AG09309 (cell line): ENCODE measurements at regions not wholly inside any gene's neighbourhood (a gene's known extent, or its start where the extent isn't known, plus 50 kb on each side); places are given as distances from the start of the nearest gene placed in this dataset.

ENCODE experiments used
- DNase-seq: peaks from one replicate; pipeline ENCODE4 v3.0.0-alpha.2; 2010; ENCODE audit warnings: low read depth
- H3K4me3 ChIP-seq: 2 replicates; pipeline ENCODE4 v1.5.1; 2011; ENCODE audit warnings: mild to moderate bottlenecking, low read depth, low read length, moderate library complexity; ENCODE audit not compliant: control insufficient read depth
- CTCF ChIP-seq: IDR thresholded peaks from 2 replicates; pipeline ENCODE4 v1.5.1; 2011; ENCODE audit warnings: mild to moderate bottlenecking, low read depth, low read length, inconsistent platforms; ENCODE audit not compliant: insufficient read depth, control insufficient read depth; ENCODE audit errors: missing control alignments

- no peak overlapping the region for H3K4me3 ChIP-seq
- TF ChIP-seq CTCF = no peak
These were observed 159.5 kb upstream of the KAZN start for GRCh38 chr1:14439015-14439414.

GRCh38 chr1:14440166-14440565, 158.3 kb upstream of the KAZN start:
- no peak for TF ChIP-seq CTCF
- H3K4me3 ChIP-seq = no peak overlapping the region
- DNase-seq = no peak

More at GRCh38 chr1:14439015-14439414, 159.5 kb upstream of the KAZN start:
- no peak for DNase-seq

- no peak overlapping the region for H3K4me3 ChIP-seq
- no peak for TF ChIP-seq CTCF
- no peak for DNase-seq
These were observed 157.8 kb upstream of the KAZN start for GRCh38 chr1:14440731-14441130.

GRCh38 chr1:14441302-14441741, 157.2 kb upstream of the KAZN start:
- no peak overlapping the region for H3K4me3 ChIP-seq
- DNase-seq = peak; percentile 91
- no peak for TF ChIP-seq CTCF

- no peak for TF ChIP-seq CTCF
- no peak for DNase-seq
- no peak overlapping the region for H3K4me3 ChIP-seq
These were observed 155.8 kb upstream of the KAZN start for GRCh38 chr1:14442669-14443068.

- no peak for DNase-seq
- TF ChIP-seq CTCF = no peak
These were observed 155.2 kb upstream of the KAZN start for GRCh38 chr1:14443164-14443787.

GRCh38 chr1:14451217-14451616, 147.3 kb upstream of the KAZN start:
- no peak for DNase-seq
- TF ChIP-seq CTCF = no peak
- no peak overlapping the region for H3K4me3 ChIP-seq

More at GRCh38 chr1:14443164-14443787, 155.2 kb upstream of the KAZN start:
- no peak overlapping the region for H3K4me3 ChIP-seq
